Hepatocyte (in vitro differentiated cells): ENCODE measurements at regions not wholly inside any gene's neighbourhood (a gene's known extent, or its start where the extent isn't known, plus 50 kb on each side); places are given as distances from the start of the nearest gene placed in this dataset.

Experiments used
- DNase-seq: peaks from one replicate; pipeline ENCODE4 v3.0.0-alpha.2; 2016; ENCODE audit warnings: low spot score
- H2AFZ ChIP-seq: fragments of 200-600 bp; sonication (generic); 2 replicates; pipeline ENCODE4 v1.6.0; 2016; ENCODE audit warnings: antibody characterized with exemption, mild to moderate bottlenecking
- H3K27ac ChIP-seq: fragments of 200-600 bp; sonication (generic); 2 replicates; pipeline ENCODE4 v1.5.1; 2016; ENCODE audit warnings: mild to moderate bottlenecking
- H3K27me3 ChIP-seq: fragments of 200-600 bp; sonication (generic); 2 replicates; pipeline ENCODE4 v1.6.1; 2016
- H3K36me3 ChIP-seq: fragments of 200-600 bp; sonication (generic); replicated peaks from 2 replicates; pipeline ENCODE4 v1.5.1; 2016; ENCODE audit warnings: low read depth; ENCODE audit not compliant: insufficient read depth
- H3K4me1 ChIP-seq: fragments of 200-600 bp; sonication (generic); 2 replicates; pipeline ENCODE4 v1.5.1; 2016; ENCODE audit warnings: mild to moderate bottlenecking, moderate library complexity; ENCODE audit not compliant: insufficient read depth
- H3K4me2 ChIP-seq: fragments of 200-600 bp; sonication (generic); 2 replicates; pipeline ENCODE4 v1.6.0; 2016
- H3K4me3 ChIP-seq: fragments of 200-600 bp; sonication (generic); 2 replicates; pipeline ENCODE4 v1.5.1; 2016; ENCODE audit warnings: mild to moderate bottlenecking
- H3K79me2 ChIP-seq: fragments of 200-600 bp; sonication (generic); 2 replicates; pipeline ENCODE4 v1.6.0; 2017; ENCODE audit warnings: mild to moderate bottlenecking
- H3K9me2 ChIP-seq: fragments of 200-600 bp; sonication (generic); replicated peaks from 2 replicates; pipeline ENCODE4 v1.6.0; 2017; ENCODE audit warnings: mild to moderate bottlenecking; ENCODE audit not compliant: insufficient read depth
- H3K9me3 ChIP-seq: fragments of 200-600 bp; sonication (generic); 2 replicates; pipeline ENCODE4 v1.5.1; 2016; ENCODE audit warnings: low read depth, mild to moderate bottlenecking
- H4K20me1 ChIP-seq: fragments of 200-600 bp; sonication (generic); 2 replicates; pipeline ENCODE4 v1.6.0; 2016; ENCODE audit warnings: mild to moderate bottlenecking; ENCODE audit not compliant: insufficient read depth, poor library complexity, severe bottlenecking
- CTCF ChIP-seq: fragments of 200-600 bp; sonication (generic); IDR thresholded peaks from 2 replicates; pipeline ENCODE4 v1.5.1; 2016; ENCODE audit warnings: antibody characterized with exemption, mild to moderate bottlenecking; ENCODE audit not compliant: poor library complexity
- EZH2 ChIP-seq: fragments of 200-600 bp; sonication (generic); IDR thresholded peaks from 2 replicates; pipeline ENCODE4 v1.6.1; 2016; ENCODE audit warnings: antibody characterized with exemption, mild to moderate bottlenecking, borderline replicate concordance
- EZH2phosphoT487 ChIP-seq: fragments of 200-600 bp; sonication (generic); IDR thresholded peaks from one replicate; pipeline ENCODE4 v1.6.1; 2018; ENCODE audit warnings: antibody characterized with exemption, mild to moderate bottlenecking, low read depth, moderate library complexity; ENCODE audit not compliant: unreplicated experiment, severe bottlenecking
- WGBS: methylation state at CpG from one replicate; pipeline ENCODE4 v1.1.6; 2016; ENCODE audit warnings: low lambda C conversion rate; ENCODE audit errors: missing lambda C conversion rate; 5-methylcytosine and 5-hydroxymethylcytosine counted together

GRCh38 chr4:24055623-24056022, 165.8 kb upstream of the PPARGC1A start:
- no peak overlapping the region for H3K4me3 ChIP-seq
- TF ChIP-seq CTCF, result no peak
- TF ChIP-seq EZH2phosphoT487, result no peak
- no peak for TF ChIP-seq EZH2
- no peaks in the 10 kb centered on the region for H3K79me2 ChIP-seq
- no peaks in the 10 kb centered on the region for H3K9me2 ChIP-seq
- no peaks in the 10 kb centered on the region for H4K20me1 ChIP-seq
- WGBS, result 86% methylated on average over 3 of the region's 3 CpGs
- H3K36me3 ChIP-seq, result no peaks in the 10 kb centered on the region
- no peaks in the 10 kb centered on the region for H3K4me1 ChIP-seq
- H3K9me3 ChIP-seq, result no peaks in the 10 kb centered on the region
- no peaks in the 10 kb centered on the region for H3K27me3 ChIP-seq
- H3K27ac ChIP-seq, result no peak overlapping the region
- H3K4me2 ChIP-seq, result no peak overlapping the region
- H2AFZ ChIP-seq, result no peak overlapping the region
- DNase-seq, result no peak

- Histone ChIP-seq H3K9me2 (no peaks in the 10 kb centered on the region), H3K4me2 (no peak overlapping the region), H3K4me1 (no peaks in the 10 kb centered on the region), H3K9me3 (no peaks in the 10 kb centered on the region), H3K79me2 (no peaks in the 10 kb centered on the region), H3K27me3 (no peaks in the 10 kb centered on the region), H4K20me1 (no peaks in the 10 kb centered on the region), H2AFZ (no peak overlapping the region), H3K36me3 (no peaks in the 10 kb centered on the region), H3K27ac (no peak overlapping the region), H3K4me3 (no peak overlapping the region)
- WGBS, result 79% methylated on average over 3 of the region's 3 CpGs
- TF ChIP-seq EZH2 (no peak), CTCF (no peak), EZH2phosphoT487 (no peak)
- no peak for DNase-seq
Measured at GRCh38 chr4:24054910-24055309, 165.1 kb upstream of the PPARGC1A start.

GRCh38 chr4:24053934-24054333, 164.1 kb upstream of the PPARGC1A start:
- no peaks in the 10 kb centered on the region for H4K20me1 ChIP-seq
- H3K27ac ChIP-seq, result no peak overlapping the region
- H3K36me3 ChIP-seq, result no peaks in the 10 kb centered on the region
- no peaks in the 10 kb centered on the region for H3K4me1 ChIP-seq
- no peaks in the 10 kb centered on the region for H3K79me2 ChIP-seq
- TF ChIP-seq EZH2 (no peak), EZH2phosphoT487 (no peak), CTCF (no peak)
- H3K9me2 ChIP-seq, result no peaks in the 10 kb centered on the region
- H3K4me2 ChIP-seq, result no peak overlapping the region
- H3K4me3 ChIP-seq, result no peak overlapping the region
- no peaks in the 10 kb centered on the region for H3K27me3 ChIP-seq
- no peaks in the 10 kb centered on the region for H3K9me3 ChIP-seq
- no peak for DNase-seq
- no peak overlapping the region for H2AFZ ChIP-seq
